Mesendoderm (in vitro differentiated cells): ENCODE measurements at regions not wholly inside any gene's neighbourhood (a gene's known extent, or its start where the extent isn't known, plus 50 kb on each side); places are given as distances from the start of the nearest gene placed in this dataset.

Experiments used
- DNase-seq: peaks from one replicate; pipeline ENCODE4 v3.0.0; 2013
- H2AK5ac ChIP-seq: 2 replicates; pipeline ENCODE4 v1.6.1; 2013; ENCODE audit warnings: low read length, inconsistent platforms
- H2BK120ac ChIP-seq: 2 replicates; pipeline ENCODE4 v1.6.1; 2013; ENCODE audit warnings: low read depth, mild to moderate bottlenecking, low read length, moderate library complexity, mixed read lengths
- H2BK15ac ChIP-seq: replicated peaks from 2 replicates; pipeline ENCODE4 v1.6.1; 2013; ENCODE audit warnings: low read depth, mild to moderate bottlenecking, moderate library complexity
- H2BK5ac ChIP-seq: 2 replicates; pipeline ENCODE4 v1.6.1; 2013; ENCODE audit warnings: low read length, inconsistent platforms
- H3K18ac ChIP-seq: 2 replicates; pipeline ENCODE4 v1.6.1; 2013; ENCODE audit warnings: mild to moderate bottlenecking, low read length, mixed read lengths
- H3K23ac ChIP-seq: one replicate; pipeline ENCODE4 v1.6.1; 2013; ENCODE audit warnings: low read length
- H3K27ac ChIP-seq: 2 replicates; pipeline ENCODE4 v1.5.1; 2013; ENCODE audit warnings: low read depth, mild to moderate bottlenecking, inconsistent platforms, low read length, moderate library complexity
- H3K27me3 ChIP-seq: 2 replicates; pipeline ENCODE4 v1.6.1; 2013; ENCODE audit warnings: low read length, control low read depth, mild to moderate bottlenecking, inconsistent platforms; ENCODE audit not compliant: insufficient read depth, poor library complexity
- H3K36me3 ChIP-seq: 2 replicates; pipeline ENCODE4 v1.6.1; 2013; ENCODE audit warnings: low read length, inconsistent platforms; ENCODE audit not compliant: control insufficient read depth, insufficient read depth
- H3K4ac ChIP-seq: one replicate; pipeline ENCODE4 v1.6.1; 2013; ENCODE audit warnings: low read depth, mild to moderate bottlenecking, low read length, moderate library complexity
- H3K4me1 ChIP-seq: 2 replicates; pipeline ENCODE4 v1.6.1; 2013; ENCODE audit warnings: low read depth, low read length, inconsistent platforms; ENCODE audit not compliant: control insufficient read depth
- H3K4me2 ChIP-seq: 2 replicates; pipeline ENCODE4 v1.6.1; 2013; ENCODE audit warnings: low read length
- H3K4me3 ChIP-seq: 2 replicates; pipeline ENCODE4 v1.5.1; 2013; ENCODE audit warnings: mild to moderate bottlenecking, low read length
- H3K56ac ChIP-seq: one replicate; pipeline ENCODE4 v1.6.1; 2013; ENCODE audit warnings: low read length
- H3K79me1 ChIP-seq: 2 replicates; pipeline ENCODE4 v1.6.1; 2013; ENCODE audit warnings: low read length, inconsistent platforms
- H3K79me2 ChIP-seq: 2 replicates; pipeline ENCODE4 v1.6.1; 2013; ENCODE audit warnings: mild to moderate bottlenecking, low read length; ENCODE audit not compliant: control insufficient read depth, insufficient read depth
- H3K9ac ChIP-seq: 2 replicates; pipeline ENCODE4 v1.6.1; 2013; ENCODE audit warnings: low read length, inconsistent platforms
- H4K5ac ChIP-seq: one replicate; pipeline ENCODE4 v1.6.1; 2013; ENCODE audit warnings: low read length
- H4K8ac ChIP-seq: one replicate; pipeline ENCODE4 v1.6.1; 2013; ENCODE audit warnings: low read depth, mild to moderate bottlenecking, control low read depth, low read length, moderate library complexity
- WGBS: extraction: QIAGEN DNeasy Blood & Tissue Kit; methylation state at CpG from one replicate; pipeline ENCODE4 v1.1.7; 2013; ENCODE audit warnings: low lambda C conversion rate, missing lambda C conversion rate; ENCODE audit not compliant: insufficient coverage; ENCODE audit errors: extremely low coverage; 5-methylcytosine and 5-hydroxymethylcytosine counted together

DNA sequence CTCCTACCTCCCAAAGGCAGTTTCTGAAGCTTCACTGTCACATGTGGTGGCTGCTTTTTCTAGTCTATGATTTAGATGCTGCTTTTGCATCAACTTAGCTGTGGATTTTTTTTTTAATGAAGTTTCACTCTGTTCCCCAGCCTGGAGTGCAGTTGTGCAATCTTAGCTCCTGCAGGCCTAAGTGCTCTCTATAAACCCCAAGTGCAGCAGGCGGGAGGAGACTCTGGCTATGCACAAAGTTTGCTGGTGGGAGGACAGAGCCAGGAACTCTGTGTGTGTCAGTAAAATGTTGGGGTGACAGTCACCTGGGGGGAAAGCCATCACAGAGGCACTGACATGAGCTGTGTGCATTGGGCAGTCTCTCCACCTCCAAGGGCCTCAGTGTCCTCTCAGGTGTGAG is 138.8 kb upstream of the FAM20C start:
- no peak for DNase-seq
- WGBS, result no CpG with 5 or more reads among the region's 1 CpG
- no peaks in the 10 kb centered on the region for H3K27me3 ChIP-seq
- no peak overlapping the region for H3K4ac ChIP-seq
- no peak overlapping the region for H2BK120ac ChIP-seq
- H3K56ac ChIP-seq, result no peak overlapping the region
- H3K9ac ChIP-seq, result no peak overlapping the region
- no peak overlapping the region for H2AK5ac ChIP-seq
- no peak overlapping the region for H3K4me3 ChIP-seq
- no peaks in the 10 kb centered on the region for H3K4me1 ChIP-seq
- H3K27ac ChIP-seq, result no peak overlapping the region
- H3K79me1 ChIP-seq, result no peaks in the 10 kb centered on the region
- H2BK15ac ChIP-seq, result no peak overlapping the region
- H3K79me2 ChIP-seq, result no peaks in the 10 kb centered on the region
- no peak overlapping the region for H4K5ac ChIP-seq
- no peak overlapping the region for H3K23ac ChIP-seq
- no peaks in the 10 kb centered on the region for H3K36me3 ChIP-seq
- no peak overlapping the region for H3K18ac ChIP-seq
- no peak overlapping the region for H4K8ac ChIP-seq
- no peak overlapping the region for H2BK5ac ChIP-seq
- no peak overlapping the region for H3K4me2 ChIP-seq

DNA sequence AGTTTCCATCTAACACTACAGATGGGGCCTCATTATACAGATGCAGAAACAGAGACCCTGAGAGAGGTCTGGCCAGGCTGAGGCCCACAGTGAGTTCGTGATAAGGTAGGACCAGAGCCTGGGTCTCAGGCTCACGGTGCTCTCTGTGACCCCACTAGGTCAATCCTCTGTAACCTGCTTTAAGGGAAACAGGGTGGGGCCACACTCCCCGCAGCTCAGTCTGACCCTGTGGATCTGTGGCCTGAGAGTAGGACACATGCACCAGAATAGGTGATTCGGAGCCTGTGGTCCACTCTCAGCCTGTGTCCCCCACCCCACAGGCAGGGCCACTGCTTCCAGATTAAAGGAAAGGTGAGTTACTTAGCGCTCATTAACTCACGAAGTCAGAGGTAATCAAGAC is 137.8 kb upstream of the FAM20C start:
- H4K5ac ChIP-seq, result no peak overlapping the region
- no CpG with 5 or more reads among the region's 6 CpGs for WGBS

DNA sequence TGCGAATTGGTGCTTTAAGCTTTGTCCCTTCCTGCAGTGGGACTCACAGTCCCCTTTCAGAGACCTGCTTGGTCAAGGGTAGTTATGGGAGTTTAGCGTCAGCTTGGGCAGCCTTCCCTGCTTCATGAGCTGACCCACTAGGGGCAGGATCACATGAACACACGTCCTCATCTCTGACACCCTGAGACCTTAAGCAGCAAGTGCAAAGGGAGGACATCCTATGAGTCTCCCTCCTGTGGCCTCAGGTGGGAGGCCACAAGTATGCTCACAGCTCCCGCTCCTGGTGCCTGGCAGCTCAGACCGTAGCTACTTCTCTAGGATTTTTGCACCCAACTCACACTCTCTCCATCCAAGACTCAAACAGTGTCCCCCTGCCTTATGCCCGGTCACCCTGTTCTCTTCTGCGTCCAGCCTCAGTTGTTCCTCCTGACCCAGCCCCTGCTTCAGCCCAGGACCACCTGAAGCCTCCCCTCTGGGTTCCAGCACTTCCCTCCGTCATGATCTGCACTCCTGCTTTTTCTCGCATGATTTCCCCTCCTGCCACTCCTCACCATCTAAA is 136.6 kb upstream of the FAM20C start:
- Histone ChIP-seq H2BK15ac (no peak overlapping the region), H3K4me1 (no peaks in the 10 kb centered on the region), H3K36me3 (no peaks in the 10 kb centered on the region), H4K8ac (no peak overlapping the region), H3K4me2 (no peak overlapping the region), H3K79me2 (no peaks in the 10 kb centered on the region), H3K4ac (no peak overlapping the region), H3K27ac (no peak overlapping the region), H2BK120ac (no peak overlapping the region), H3K9ac (no peak overlapping the region), H2BK5ac (no peak overlapping the region), H3K23ac (no peak overlapping the region), H3K79me1 (no peaks in the 10 kb centered on the region), H4K5ac (no peak overlapping the region), H3K4me3 (no peak overlapping the region), H3K27me3 (no peaks in the 10 kb centered on the region), H3K56ac (no peak overlapping the region), H2AK5ac (no peak overlapping the region), H3K18ac (no peak overlapping the region)
- no CpG with 5 or more reads among the region's 9 CpGs for WGBS
- DNase-seq, result peak; percentile 86

More for the DNA sequence above, 137.8 kb upstream of the FAM20C start:
- no peak overlapping the region for H2AK5ac ChIP-seq
- H3K4me2 ChIP-seq, result no peak overlapping the region
- no peak overlapping the region for H3K27ac ChIP-seq
- H4K8ac ChIP-seq, result no peak overlapping the region
- no peaks in the 10 kb centered on the region for H3K79me1 ChIP-seq
- no peak overlapping the region for H3K4me3 ChIP-seq
- no peak overlapping the region for H2BK120ac ChIP-seq
- H2BK5ac ChIP-seq, result no peak overlapping the region
- no peak overlapping the region for H3K18ac ChIP-seq
- no peak overlapping the region for H3K9ac ChIP-seq
- H3K36me3 ChIP-seq, result no peaks in the 10 kb centered on the region
- H2BK15ac ChIP-seq, result no peak overlapping the region
- H3K4ac ChIP-seq, result no peak overlapping the region
- no peak for DNase-seq
- no peaks in the 10 kb centered on the region for H3K79me2 ChIP-seq
- no peaks in the 10 kb centered on the region for H3K27me3 ChIP-seq
- H3K56ac ChIP-seq, result no peak overlapping the region
- no peaks in the 10 kb centered on the region for H3K4me1 ChIP-seq
- H3K23ac ChIP-seq, result no peak overlapping the region

DNA sequence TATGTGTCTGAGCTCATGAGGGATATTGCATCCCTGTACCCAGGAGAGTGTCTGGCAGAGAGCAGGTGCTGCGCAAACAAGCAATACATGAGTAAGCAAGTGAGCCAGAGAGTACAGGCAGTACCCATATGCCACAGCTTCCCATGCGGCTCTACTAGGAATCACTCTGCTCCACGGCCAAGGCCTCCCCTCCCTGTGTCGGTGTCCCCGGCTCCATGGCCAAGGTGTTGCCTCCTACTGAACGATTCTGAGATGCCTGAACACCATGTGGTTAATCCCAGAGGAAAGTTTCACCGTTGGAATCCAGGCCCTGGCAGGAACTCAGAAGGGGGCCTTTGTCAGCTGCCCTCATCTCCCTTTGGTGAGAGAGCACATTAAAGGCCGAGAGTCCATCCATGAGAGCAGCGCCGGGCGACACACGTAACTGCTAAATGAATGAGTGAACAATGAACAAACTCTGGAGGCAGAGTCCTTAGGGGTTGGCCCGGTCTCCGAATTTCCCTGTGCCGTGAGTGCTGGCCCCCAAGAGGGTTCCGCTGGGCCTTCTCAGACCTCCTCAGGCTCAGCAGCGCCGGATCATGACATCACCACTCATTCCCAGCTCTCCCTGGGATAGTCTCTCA is 136.0 kb upstream of the FAM20C start:
- H2BK5ac ChIP-seq, result no peak overlapping the region
- no peaks in the 10 kb centered on the region for H3K79me1 ChIP-seq
- no peak overlapping the region for H3K18ac ChIP-seq
- no peak overlapping the region for H3K27ac ChIP-seq
- no peak for DNase-seq
- no peak overlapping the region for H3K4me3 ChIP-seq
- no peak overlapping the region for H4K8ac ChIP-seq
- no CpG with 5 or more reads among the region's 18 CpGs for WGBS
- no peak overlapping the region for H2BK15ac ChIP-seq
- H3K4ac ChIP-seq, result no peak overlapping the region
- H2BK120ac ChIP-seq, result no peak overlapping the region
- no peak overlapping the region for H3K9ac ChIP-seq
- H3K36me3 ChIP-seq, result no peaks in the 10 kb centered on the region
- no peaks in the 10 kb centered on the region for H3K4me1 ChIP-seq
- no peak overlapping the region for H2AK5ac ChIP-seq
- H3K23ac ChIP-seq, result no peak overlapping the region
- H3K4me2 ChIP-seq, result no peak overlapping the region
- no peaks in the 10 kb centered on the region for H3K79me2 ChIP-seq
- no peaks in the 10 kb centered on the region for H3K27me3 ChIP-seq
- no peak overlapping the region for H3K56ac ChIP-seq
- no peak overlapping the region for H4K5ac ChIP-seq

DNA sequence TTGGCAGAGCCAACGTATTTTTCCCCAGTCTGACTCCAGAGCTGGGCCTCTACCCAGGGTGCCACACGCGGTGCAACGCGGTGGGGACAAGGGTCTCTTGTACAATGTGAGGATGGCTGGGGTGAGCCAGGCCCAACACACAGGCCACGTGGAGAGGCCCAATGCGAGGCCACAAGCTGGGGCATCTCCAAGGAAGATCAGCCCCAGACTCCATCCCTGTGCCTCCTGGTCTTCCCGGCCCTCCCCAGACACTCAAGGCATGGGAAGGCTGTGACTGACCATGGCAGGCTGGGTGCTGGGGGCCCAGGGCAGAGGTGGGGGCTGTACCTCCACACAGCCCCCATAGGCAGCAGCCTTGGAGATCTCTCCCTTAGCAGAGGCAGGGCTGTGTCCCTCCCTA is 135.3 kb upstream of the FAM20C start:
- no peaks in the 10 kb centered on the region for H3K27me3 ChIP-seq
- WGBS, result no CpG with 5 or more reads among the region's 8 CpGs
- H4K5ac ChIP-seq, result no peak overlapping the region
- H2BK5ac ChIP-seq, result no peak overlapping the region
- no peak overlapping the region for H3K9ac ChIP-seq
- H3K79me2 ChIP-seq, result no peaks in the 10 kb centered on the region
- no peak overlapping the region for H3K27ac ChIP-seq
- no peak overlapping the region for H3K56ac ChIP-seq
- no peak overlapping the region for H4K8ac ChIP-seq
- no peaks in the 10 kb centered on the region for H3K4me1 ChIP-seq
- no peaks in the 10 kb centered on the region for H3K36me3 ChIP-seq
- H2BK120ac ChIP-seq, result no peak overlapping the region
- no peak overlapping the region for H3K4me2 ChIP-seq
- H2AK5ac ChIP-seq, result no peak overlapping the region
- no peaks in the 10 kb centered on the region for H3K79me1 ChIP-seq
- no peak overlapping the region for H3K18ac ChIP-seq
- H3K23ac ChIP-seq, result no peak overlapping the region
- DNase-seq, result no peak
- no peak overlapping the region for H3K4ac ChIP-seq
- H2BK15ac ChIP-seq, result no peak overlapping the region
- H3K4me3 ChIP-seq, result no peak overlapping the region
